HEK293T (cell line): ENCODE measurements at regions not wholly inside any gene's neighbourhood (a gene's known extent, or its start where the extent isn't known, plus 50 kb on each side); places are given as distances from the start of the nearest gene placed in this dataset.

Experiments used
- ARNT ChIP-seq: fragments of 450-650 bp; IDR thresholded peaks from 2 replicates; pipeline ENCODE4 v1.6.1; 2017; ENCODE audit warnings: mild to moderate bottlenecking
- BHLHE40 ChIP-seq: fragments of 450-650 bp; IDR thresholded peaks from 2 replicates; pipeline ENCODE4 v1.6.1; 2016; ENCODE audit warnings: mild to moderate bottlenecking, moderate library complexity, borderline replicate concordance
- CTBP1 ChIP-seq: fragments of 450-650 bp; IDR thresholded peaks from 2 replicates; pipeline ENCODE4 v1.6.1; 2016; ENCODE audit warnings: borderline replicate concordance
- ELF4 ChIP-seq: fragments of 450-650 bp; IDR thresholded peaks from 2 replicates; pipeline ENCODE4 v1.6.1; 2017; ENCODE audit warnings: antibody characterized with exemption
- FOXM1 ChIP-seq: fragments of 450-650 bp; IDR thresholded peaks from 2 replicates; pipeline ENCODE4 v1.6.1; 2017; ENCODE audit warnings: mild to moderate bottlenecking, borderline replicate concordance
- HDGF ChIP-seq: fragments of 450-650 bp; IDR thresholded peaks from 2 replicates; pipeline ENCODE4 v1.6.1; 2017; ENCODE audit warnings: antibody characterized with exemption, borderline replicate concordance
- LEF1 ChIP-seq: fragments of 450-650 bp; IDR thresholded peaks from 2 replicates; pipeline ENCODE4 v1.6.1; 2017; ENCODE audit warnings: mild to moderate bottlenecking, borderline replicate concordance
- SP1 ChIP-seq: fragments of 450-650 bp; IDR thresholded peaks from 2 replicates; pipeline ENCODE4 v1.6.1; 2017
- SUZ12 ChIP-seq: fragments of 450-650 bp; IDR thresholded peaks from 2 replicates; pipeline ENCODE4 v1.6.1; 2016; ENCODE audit warnings: mild to moderate bottlenecking
- ZNF384 ChIP-seq: fragments of 450-650 bp; IDR thresholded peaks from 2 replicates; pipeline ENCODE4 v1.6.1; 2016

GRCh38 chr22:48643066-48643731 lies 1184.5 kb downstream of the BRD1 start:
- no peak for TF ChIP-seq HDGF
- TF ChIP-seq ELF4, result no peak
- no peak for TF ChIP-seq LEF1
- TF ChIP-seq FOXM1, result no peak
- no peak for TF ChIP-seq ARNT
- no peak for TF ChIP-seq BHLHE40
- TF ChIP-seq SUZ12, result no peak
- no peak for TF ChIP-seq SP1
- TF ChIP-seq ZNF384, result no peak
- TF ChIP-seq CTBP1, result no peak
